Right cardiac atrium (tissue), 5 donors: ENCODE measurements at regions not wholly inside any gene's neighbourhood (a gene's known extent, or its start where the extent isn't known, plus 50 kb on each side); places are given as distances from the start of the nearest gene placed in this dataset.

Source experiments
- ATAC-seq, 2 donors: fragments of 200-7000 bp; cut with Tn5 transposase; one replicate each; pipeline versions ENCODE4 v1.8.0 to v1.9.1; 2020; ENCODE audit warnings: moderate library complexity in 2 of 2, mild to moderate bottlenecking in 1 of 2
- DNase-seq, 3 donors: peaks; one replicate each; pipeline ENCODE4 v3.0.0-alpha.2; 2020
- H3K27ac ChIP-seq: one replicate; pipeline ENCODE4 v1.5.1; 2013; ENCODE audit warnings: mild to moderate bottlenecking, low read length, control low read depth, moderate library complexity
- H3K27me3 ChIP-seq: one replicate; pipeline ENCODE4 v1.6.1; 2013; ENCODE audit not compliant: control insufficient read depth, insufficient read depth
- H3K4me1 ChIP-seq: one replicate; pipeline ENCODE4 v1.6.1; 2013; ENCODE audit warnings: low read length; ENCODE audit not compliant: control insufficient read depth, insufficient read depth
- H3K4me3 ChIP-seq: one replicate; pipeline ENCODE4 v1.5.1; 2013; ENCODE audit warnings: low read length, control low read depth
- H3K9me3 ChIP-seq: one replicate; pipeline ENCODE4 v1.6.1; 2013; ENCODE audit warnings: low read length; ENCODE audit not compliant: control insufficient read depth
- WGBS: extraction: QIAGEN DNeasy Blood & Tissue Kit; methylation state at CpG from one replicate; pipeline ENCODE4 v1.1.7; 2013; 5-methylcytosine and 5-hydroxymethylcytosine counted together
- intact Hi-C, 4 donors: fragments of 100-400 bp; cut with DNase I; formaldehyde crosslinking; loops; one replicate each; pipeline versions ENCODE4 v1.11.0 to v1.14.0; 2022 to 2023
- donor health status: healthy with polysubstance abuse.
- donor health status: DM: no; HTN: yes; CAD: no.
- donor health status: DM: no; HTN: no; CAD: no.
- donor health status: DM: no; HTN: yes; CAD: no; lungs with severe emphysema.
- donor health status: DM: yes; HTN: yes; CAD: no.

- intact Hi-C loops: no loop called here
These were observed 697.2 kb downstream of the ETS1 start for GRCh38 chr11:127890030-127890615.

GRCh38 chr11:127888386-127888785, 699.0 kb downstream of the ETS1 start:
- no peak overlapping the region for H3K27ac ChIP-seq
- DNase-seq (no peak), ATAC-seq (no peak)
- H3K9me3 ChIP-seq: peaks cover 3% of the 10 kb centered on the region
- no peaks in the 10 kb centered on the region for H3K4me1 ChIP-seq
- no peak overlapping the region for H3K4me3 ChIP-seq
- intact Hi-C loops: no loop called here
- no peaks in the 10 kb centered on the region for H3K27me3 ChIP-seq

More at GRCh38 chr11:127890030-127890615, 697.2 kb downstream of the ETS1 start:
- Histone ChIP-seq H3K4me1 (no peaks in the 10 kb centered on the region), H3K27me3 (no peaks in the 10 kb centered on the region), H3K4me3 (no peak overlapping the region), H3K9me3 (peaks cover 2% of the 10 kb centered on the region), H3K27ac (no peak overlapping the region)
- no peak for ATAC-seq
- DNase-seq: no peak

- H3K27ac ChIP-seq: no peak overlapping the region
- no peaks in the 10 kb centered on the region for H3K4me1 ChIP-seq
- DNase-seq: no peak
- H3K27me3 ChIP-seq: no peaks in the 10 kb centered on the region
- intact Hi-C loops: no loop called here
- ATAC-seq: no peak
- H3K9me3 ChIP-seq: no peaks in the 10 kb centered on the region
- WGBS: 36% methylated on average over 2 of the region's 2 CpGs
- H3K4me3 ChIP-seq: no peak overlapping the region
These were observed 712.2 kb downstream of the ETS1 start for GRCh38 chr11:127875131-127875530.

- Histone ChIP-seq H3K27me3 (no peaks in the 10 kb centered on the region), H3K4me1 (no peaks in the 10 kb centered on the region), H3K4me3 (no peak overlapping the region), H3K9me3 (no peaks in the 10 kb centered on the region), H3K27ac (no peak overlapping the region)
- intact Hi-C loops: no loop called here
- ATAC-seq (no peak), DNase-seq (no peak)
These were observed 713.9 kb downstream of the ETS1 start for GRCh38 chr11:127873478-127873877.

- intact Hi-C loops: no loop called here
- H3K27ac ChIP-seq: no peak overlapping the region
- H3K4me1 ChIP-seq: no peaks in the 10 kb centered on the region
- ATAC-seq (no peak), DNase-seq (no peak)
- no peaks in the 10 kb centered on the region for H3K27me3 ChIP-seq
- no peak overlapping the region for H3K4me3 ChIP-seq
- WGBS: 90% methylated on average over 1 of the region's 1 CpG
- H3K9me3 ChIP-seq: no peaks in the 10 kb centered on the region
These were observed 721.2 kb downstream of the ETS1 start for GRCh38 chr11:127866109-127866508.

- no peak for DNase-seq
- Histone ChIP-seq H3K4me3 (no peak overlapping the region), H3K27me3 (no peaks in the 10 kb centered on the region), H3K27ac (no peak overlapping the region), H3K4me1 (no peaks in the 10 kb centered on the region), H3K9me3 (no peaks in the 10 kb centered on the region)
- ATAC-seq: no peak
- intact Hi-C loops: no loop called here
- 82% methylated on average over 2 of the region's 2 CpGs for WGBS
These were observed 722.5 kb downstream of the ETS1 start for GRCh38 chr11:127864861-127865260.

GRCh38 chr11:127862406-127862805, 725.0 kb downstream of the ETS1 start:
- H3K4me3 ChIP-seq: no peak overlapping the region
- H3K27ac ChIP-seq: no peak overlapping the region
- no peak for ATAC-seq
- intact Hi-C loops: no loop called here
- no peaks in the 10 kb centered on the region for H3K9me3 ChIP-seq
- H3K4me1 ChIP-seq: no peaks in the 10 kb centered on the region
- DNase-seq: no peak
- H3K27me3 ChIP-seq: no peaks in the 10 kb centered on the region
- 59% methylated on average over 2 of the region's 2 CpGs for WGBS

GRCh38 chr11:127859941-127860354, 727.4 kb downstream of the ETS1 start:
- peak in 1 of 3 donors; percentile 20 for DNase-seq
- ATAC-seq: no peak
- no peaks in the 10 kb centered on the region for H3K4me1 ChIP-seq
- no peaks in the 10 kb centered on the region for H3K27me3 ChIP-seq
- intact Hi-C loops: no loop called here
- H3K4me3 ChIP-seq: no peak overlapping the region
- no peaks in the 10 kb centered on the region for H3K9me3 ChIP-seq
- 52% methylated on average over 6 of the region's 6 CpGs for WGBS
- no peak overlapping the region for H3K27ac ChIP-seq

- 72% methylated on average over 4 of the region's 4 CpGs for WGBS
- DNase-seq: no peak
These were observed 742.5 kb downstream of the ETS1 start for GRCh38 chr11:127844876-127845275.

GRCh38 chr11:127843483-127844396, 743.6 kb downstream of the ETS1 start:
- Histone ChIP-seq H3K27me3 (no peaks in the 10 kb centered on the region), H3K4me3 (no peak overlapping the region), H3K9me3 (no peaks in the 10 kb centered on the region), H3K27ac (no peak overlapping the region), H3K4me1 (no peaks in the 10 kb centered on the region)
- WGBS: 32% methylated on average over 12 of the region's 12 CpGs
- intact Hi-C loops: no loop called here
- ATAC-seq (no peak), DNase-seq (peak; percentile 66 to 88 (median 67))

More at GRCh38 chr11:127844876-127845275, 742.5 kb downstream of the ETS1 start:
- ATAC-seq: no peak
- Histone ChIP-seq H3K4me1 (no peaks in the 10 kb centered on the region), H3K27ac (no peak overlapping the region), H3K9me3 (no peaks in the 10 kb centered on the region), H3K4me3 (no peak overlapping the region), H3K27me3 (no peaks in the 10 kb centered on the region)
- intact Hi-C loops: no loop called here

- H3K27me3 ChIP-seq: no peaks in the 10 kb centered on the region
- intact Hi-C loops: no loop called here
- WGBS: 77% methylated on average over 4 of the region's 4 CpGs
These were observed 762.2 kb downstream of the ETS1 start for GRCh38 chr11:127825183-127825582.

More at GRCh38 chr11:127825183-127825582, 762.2 kb downstream of the ETS1 start:
- Histone ChIP-seq H3K9me3 (no peaks in the 10 kb centered on the region), H3K4me1 (no peaks in the 10 kb centered on the region), H3K4me3 (no peak overlapping the region), H3K27ac (no peak overlapping the region)
- DNase-seq (no peak), ATAC-seq (no peak)
